Vagina (tissue), 2 donors: ENCODE measurements at regions not wholly inside any gene's neighbourhood (a gene's known extent, or its start where the extent isn't known, plus 50 kb on each side); places are given as distances from the start of the nearest gene placed in this dataset.

Source experiments
- DNase-seq, 2 donors: peaks; one replicate each; pipeline ENCODE4 v3.0.0-alpha.2; 2017; ENCODE audit errors: extremely low spot score in 2 of 2
- H3K27ac ChIP-seq: fragments of 200-600 bp; sonication (generic); one replicate; pipeline ENCODE4 v1.5.1; 2019
- H3K27me3 ChIP-seq: fragments of 200-600 bp; sonication (generic); one replicate; pipeline ENCODE4 v1.5.1; 2019
- H3K36me3 ChIP-seq, 2 donors: fragments of 200-600 bp; sonication (generic); one replicate each; pipeline ENCODE4 v1.5.1; 2017 to 2019
- H3K4me1 ChIP-seq: fragments of 200-600 bp; sonication (generic); one replicate; pipeline ENCODE4 v1.5.1; 2019
- H3K4me3 ChIP-seq, 2 donors: fragments of 200-600 bp; sonication (generic); 1 replicate in 1 of 2; 2 replicates in 1 of 2; pipeline ENCODE4 v1.5.1; 2016 to 2019
- H3K9me3 ChIP-seq: fragments of 200-600 bp; sonication (generic); one replicate; pipeline ENCODE4 v1.5.1; 2019
- CTCF ChIP-seq, 3 experiments: fragments of 450-650 bp in 2 of 3; fragments of 200-600 bp in 1 of 3; sonication (generic) in 1 of 3; IDR thresholded peaks; one replicate each; pipeline ENCODE4 v1.5.1; 2017 to 2019; ENCODE audit warnings: antibody characterized with exemption in 3 of 3, mild to moderate bottlenecking in 2 of 3, moderate library complexity in 2 of 3
- POLR2A ChIP-seq, 2 donors: fragments of 450-650 bp; IDR thresholded peaks; one replicate each; pipeline ENCODE4 v1.6.1; 2017; ENCODE audit warnings: antibody characterized with exemption in 2 of 2, mild to moderate bottlenecking in 2 of 2, moderate library complexity in 2 of 2
- POLR2AphosphoS5 ChIP-seq, 2 donors: sonication (generic); formaldehyde crosslinking; IDR thresholded peaks; one replicate each; pipeline ENCODE4 v1.9.0; 2017; ENCODE audit warnings: antibody characterized with exemption in 2 of 2, mild to moderate bottlenecking in 2 of 2, low read depth in 1 of 2; ENCODE audit not compliant: insufficient read depth in 1 of 2
- intact Hi-C: fragments of 100-400 bp; cut with DNase I; formaldehyde crosslinking; loops from one replicate; pipeline ENCODE4 v1.15.1; 2023

GRCh38 chr12:93116632-93117031 lies 187.5 kb upstream of the EEA1 start:
- no peak for DNase-seq
- intact Hi-C loops, result no loop called here

GRCh38 chr12:93121729-93122488 lies 192.8 kb upstream of the EEA1 start:
- H3K36me3 ChIP-seq, result no peaks in the 10 kb centered on the region
- DNase-seq, result no peak
- H3K9me3 ChIP-seq, result no peaks in the 10 kb centered on the region
- no peak overlapping the region for H3K4me3 ChIP-seq
- intact Hi-C loops, result loop anchor here (10.0 kb wide), 1 partner anchor 127 kb away; no protein-coding TSS in a partner anchor
- peaks cover 7% of the 10 kb centered on the region for H3K4me1 ChIP-seq
- no peak overlapping the region for H3K27ac ChIP-seq
- no peaks in the 10 kb centered on the region for H3K27me3 ChIP-seq
- TF ChIP-seq POLR2AphosphoS5 (IDR thresholded peaks at IDR 0.05; ENCODE audit: insufficient read depth in 1 of 2, low read depth in 1 of 2) (no peak), CTCF (IDR thresholded peaks at IDR 0.05) (no peak), POLR2A (IDR thresholded peaks at IDR 0.05) (no peak)

More at GRCh38 chr12:93116632-93117031, 187.5 kb upstream of the EEA1 start:
- no peaks in the 10 kb centered on the region for H3K27me3 ChIP-seq
- H3K4me1 ChIP-seq, result peaks cover 12% of the 10 kb centered on the region
- no peak overlapping the region for H3K27ac ChIP-seq
- no peaks in the 10 kb centered on the region for H3K36me3 ChIP-seq
- H3K4me3 ChIP-seq, result no peak overlapping the region
- no peaks in the 10 kb centered on the region for H3K9me3 ChIP-seq
- TF ChIP-seq POLR2AphosphoS5 (IDR thresholded peaks at IDR 0.05; ENCODE audit: insufficient read depth in 1 of 2, low read depth in 1 of 2), result no peak
- no peak for TF ChIP-seq CTCF (IDR thresholded peaks at IDR 0.05)
- no peak for TF ChIP-seq POLR2A (IDR thresholded peaks at IDR 0.05)

GRCh38 chr12:93122569-93123091 lies 193.5 kb upstream of the EEA1 start:
- H3K36me3 ChIP-seq, result no peaks in the 10 kb centered on the region
- peaks cover 15% of the 10 kb centered on the region for H3K4me1 ChIP-seq
- no peaks in the 10 kb centered on the region for H3K9me3 ChIP-seq
- DNase-seq, result no peak
- TF ChIP-seq POLR2AphosphoS5 (IDR thresholded peaks at IDR 0.05; ENCODE audit: insufficient read depth in 1 of 2, low read depth in 1 of 2), result no peak
- TF ChIP-seq CTCF (IDR thresholded peaks at IDR 0.05), result no peak
- TF ChIP-seq POLR2A (IDR thresholded peaks at IDR 0.05), result no peak
- intact Hi-C loops, result loop anchor here (10.0 kb wide), 1 partner anchor 128 kb away; no protein-coding TSS in a partner anchor
- H3K27ac ChIP-seq, result no peak overlapping the region
- no peaks in the 10 kb centered on the region for H3K27me3 ChIP-seq
- no peak overlapping the region for H3K4me3 ChIP-seq

GRCh38 chr12:93125126-93125525 lies 196.0 kb upstream of the EEA1 start:
- DNase-seq, result no peak
- no peaks in the 10 kb centered on the region for H3K9me3 ChIP-seq
- TF ChIP-seq CTCF (IDR thresholded peaks at IDR 0.05) (no peak), POLR2A (IDR thresholded peaks at IDR 0.05) (no peak)
- H3K27me3 ChIP-seq, result no peaks in the 10 kb centered on the region
- no peak overlapping the region for H3K27ac ChIP-seq
- H3K4me3 ChIP-seq, result no peak overlapping the region
- no peaks in the 10 kb centered on the region for H3K36me3 ChIP-seq
- intact Hi-C loops, result loop anchor here (10.0 kb wide), 1 partner anchor 130 kb away; no protein-coding TSS in a partner anchor
- peaks cover 23% of the 10 kb centered on the region for H3K4me1 ChIP-seq

GRCh38 chr12:93126069-93126474 lies 197.0 kb upstream of the EEA1 start:
- peaks cover 23% of the 10 kb centered on the region for H3K4me1 ChIP-seq
- no peaks in the 10 kb centered on the region for H3K9me3 ChIP-seq
- no peak overlapping the region for H3K27ac ChIP-seq
- DNase-seq, result peak in 1 of 2 donors; percentile 42
- H3K27me3 ChIP-seq, result no peaks in the 10 kb centered on the region
- H3K36me3 ChIP-seq, result no peaks in the 10 kb centered on the region
- H3K4me3 ChIP-seq, result no peak overlapping the region
- TF ChIP-seq CTCF (IDR thresholded peaks at IDR 0.05) (no peak), POLR2AphosphoS5 (IDR thresholded peaks at IDR 0.05; ENCODE audit: insufficient read depth in 1 of 2, low read depth in 1 of 2) (no peak), POLR2A (IDR thresholded peaks at IDR 0.05) (no peak)
- intact Hi-C loops, result loop anchor here (10.0 kb wide), 1 partner anchor 131 kb away; no protein-coding TSS in a partner anchor
